LNCaP clone FGC (cell line): ENCODE measurements at regions not wholly inside any gene's neighbourhood (a gene's known extent, or its start where the extent isn't known, plus 50 kb on each side); places are given as distances from the start of the nearest gene placed in this dataset.

Experiments used
- DNase-seq: peaks from one replicate; pipeline ENCODE4 v3.0.0-alpha.2; 2011; ENCODE audit warnings: low read depth
- H3K4me3 ChIP-seq: 2 replicates; pipeline ENCODE4 v1.5.1; 2011; ENCODE audit warnings: mild to moderate bottlenecking, low read depth, low read length, control low read depth
- CTCF ChIP-seq: IDR thresholded peaks from 2 replicates; pipeline ENCODE4 v1.5.1; 2012; ENCODE audit warnings: mild to moderate bottlenecking; ENCODE audit not compliant: control insufficient read depth, insufficient read depth; ENCODE audit errors: extremely low read depth

GRCh38 chr3:117226932-117227331 is 517.4 kb downstream of the TUSC7 start:
- TF ChIP-seq CTCF, result no peak
- no peak overlapping the region for H3K4me3 ChIP-seq
- no peak for DNase-seq

- no peak overlapping the region for H3K4me3 ChIP-seq
- DNase-seq, result no peak
- TF ChIP-seq CTCF, result no peak
Measured at GRCh38 chr3:117228466-117228865, 518.9 kb downstream of the TUSC7 start.

GRCh38 chr3:117230924-117231323 is 521.3 kb downstream of the TUSC7 start:
- H3K4me3 ChIP-seq, result no peak overlapping the region
- no peak for TF ChIP-seq CTCF
- no peak for DNase-seq

GRCh38 chr3:117234331-117234730 is 524.8 kb downstream of the TUSC7 start:
- no peak for TF ChIP-seq CTCF
- DNase-seq, result no peak
- H3K4me3 ChIP-seq, result no peak overlapping the region

GRCh38 chr3:117235304-117235703 is 525.7 kb downstream of the TUSC7 start:
- no peak overlapping the region for H3K4me3 ChIP-seq
- no peak for DNase-seq
- TF ChIP-seq CTCF, result no peak

GRCh38 chr3:117238806-117239205 is 529.2 kb downstream of the TUSC7 start:
- no peak overlapping the region for H3K4me3 ChIP-seq
- no peak for TF ChIP-seq CTCF
- DNase-seq, result no peak

GRCh38 chr3:117243657-117244056 is 534.1 kb downstream of the TUSC7 start:
- no peak for TF ChIP-seq CTCF
- H3K4me3 ChIP-seq, result no peak overlapping the region
- DNase-seq, result no peak
